ENCODE measurements at regions not wholly inside any gene's neighbourhood (a gene's known extent, or its start where the extent isn't known, plus 50 kb on each side); places are given as distances from the start of the nearest gene placed in this dataset.

DNA sequence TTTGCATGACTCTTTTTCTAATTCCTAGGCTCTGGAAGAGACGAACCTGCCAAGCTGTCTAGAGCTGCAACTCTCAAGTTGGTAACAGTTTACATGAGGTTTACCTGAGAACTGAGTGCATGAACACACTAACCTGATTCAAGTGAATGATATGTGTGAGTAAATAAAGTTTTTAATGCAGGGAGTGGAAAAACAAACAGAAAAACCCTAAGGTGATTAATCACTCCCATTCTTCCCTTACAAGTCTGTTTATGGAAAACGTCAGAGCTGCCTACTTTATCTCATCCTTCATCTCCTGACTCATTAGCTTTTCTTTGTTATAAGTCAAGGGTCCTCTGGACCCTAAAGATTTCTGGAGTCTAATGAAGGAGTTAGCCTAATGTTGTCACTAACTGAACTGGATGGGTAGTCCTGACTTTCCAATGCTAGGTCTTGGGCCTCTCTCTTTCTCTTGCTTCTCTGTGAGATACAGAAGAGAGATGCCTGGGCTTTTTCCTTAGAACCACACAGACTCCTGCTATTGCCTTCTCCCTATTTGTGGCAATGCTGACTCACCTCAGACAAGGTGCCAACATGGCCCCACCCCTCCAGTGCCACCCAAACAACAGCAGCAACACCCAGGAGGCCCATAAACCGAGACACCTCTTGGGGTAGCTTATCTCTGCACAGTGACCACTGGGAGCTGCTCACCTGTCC, 952.4 kb downstream of the EPHA4 start:
- peak overlapping the region; percentile 34; the same call in 1 of the 2 replicates for H3K4me3 ChIP-seq (ENCODE audit: low read length)
- H2AFZ ChIP-seq (ENCODE audit: low read length): peak overlapping the region; percentile 66
- H3K9ac ChIP-seq (ENCODE audit: low read length): peak overlapping the region; percentile 80
- ATAC-seq (peak; percentile 90), DNase-seq (peak; percentile 96)
- H3K4me2 ChIP-seq (ENCODE audit: low read length): peak overlapping the region; percentile 61
- H3K9me2 ChIP-seq (replicated peaks; ENCODE audit: low read length): no peaks in the 10 kb centered on the region
- H3F3A ChIP-seq (ENCODE audit: low read length, unreplicated experiment): no peaks in the 10 kb centered on the region
- H3K27ac ChIP-seq (ENCODE audit: low read length): peak overlapping the region; percentile 99
- H3K79me2 ChIP-seq (ENCODE audit: low read length): no peaks in the 10 kb centered on the region
- peaks cover 31% of the 10 kb centered on the region for H3K4me1 ChIP-seq (ENCODE audit: insufficient read depth, low read length)
- H3K36me3 ChIP-seq (ENCODE audit: low read depth, low read length): no peaks in the 10 kb centered on the region
- TF ChIP-seq, protein P1, sequence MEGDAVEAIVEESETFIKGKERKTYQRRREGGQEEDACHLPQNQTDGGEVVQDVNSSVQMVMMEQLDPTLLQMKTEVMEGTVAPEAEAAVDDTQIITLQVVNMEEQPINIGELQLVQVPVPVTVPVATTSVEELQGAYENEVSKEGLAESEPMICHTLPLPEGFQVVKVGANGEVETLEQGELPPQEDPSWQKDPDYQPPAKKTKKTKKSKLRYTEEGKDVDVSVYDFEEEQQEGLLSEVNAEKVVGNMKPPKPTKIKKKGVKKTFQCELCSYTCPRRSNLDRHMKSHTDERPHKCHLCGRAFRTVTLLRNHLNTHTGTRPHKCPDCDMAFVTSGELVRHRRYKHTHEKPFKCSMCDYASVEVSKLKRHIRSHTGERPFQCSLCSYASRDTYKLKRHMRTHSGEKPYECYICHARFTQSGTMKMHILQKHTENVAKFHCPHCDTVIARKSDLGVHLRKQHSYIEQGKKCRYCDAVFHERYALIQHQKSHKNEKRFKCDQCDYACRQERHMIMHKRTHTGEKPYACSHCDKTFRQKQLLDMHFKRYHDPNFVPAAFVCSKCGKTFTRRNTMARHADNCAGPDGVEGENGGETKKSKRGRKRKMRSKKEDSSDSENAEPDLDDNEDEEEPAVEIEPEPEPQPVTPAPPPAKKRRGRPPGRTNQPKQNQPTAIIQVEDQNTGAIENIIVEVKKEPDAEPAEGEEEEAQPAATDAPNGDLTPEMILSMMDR (conservative IDR thresholded peaks at IDR 0.05; ENCODE audit: low read depth, low read length): no peak
- no peak for TF ChIP-seq EZH2 (IDR thresholded peaks at IDR 0.05; ENCODE audit: low read length, unreplicated experiment)
- BruUV-seq (replicated peaks): no TSS peak
- H3K27me3 ChIP-seq (ENCODE audit: low read length): no peaks in the 10 kb centered on the region
- H3K9me3 ChIP-seq (ENCODE audit: low read length): no peaks in the 10 kb centered on the region
- intact Hi-C loops (cut with micrococcal nuclease): loop anchor here (1.0 to 10.0 kb wide), 5 partner anchors 107 to 432 kb away; no protein-coding TSS in a partner anchor
- no peaks in the 10 kb centered on the region for H4K20me1 ChIP-seq (ENCODE audit: low read length)
- CTCF ChIA-PET: interaction anchor here (0.6 to 0.8 kb wide), 2 partner anchors 63 to 106 kb away, joined by 4 to 6 read pairs; no protein-coding TSS in a partner anchor
- POLR2A ChIA-PET (ENCODE audit: unreplicated experiment): interaction anchor here (0.6 kb wide), 2 partner anchors 9 to 477 kb away, joined by 3 to 4 read pairs; no protein-coding TSS in a partner anchor

DNA sequence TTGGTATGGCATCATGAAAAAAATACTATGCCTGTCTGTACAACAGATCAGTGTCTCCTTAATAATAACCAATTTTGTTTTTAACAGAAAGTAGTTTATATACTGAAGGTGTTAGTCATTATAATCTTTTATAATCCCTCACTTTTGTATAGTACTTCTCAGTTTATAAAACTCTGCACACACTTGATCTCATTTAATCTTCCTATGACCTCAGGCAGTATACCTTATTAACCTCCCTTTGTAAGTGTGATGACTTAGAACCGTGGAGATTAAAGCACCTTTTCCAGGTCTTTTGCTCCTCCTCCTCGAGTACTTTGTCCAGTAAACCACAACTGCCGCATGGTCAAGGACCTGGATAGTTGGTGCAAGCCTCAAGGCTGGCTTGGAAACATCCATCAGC, 945.5 kb downstream of the EPHA4 start:
- no peaks in the 10 kb centered on the region for H3K79me2 ChIP-seq (ENCODE audit: low read length)
- no peaks in the 10 kb centered on the region for H3F3A ChIP-seq (ENCODE audit: low read length, unreplicated experiment)
- H3K9ac ChIP-seq (ENCODE audit: low read length): no peak overlapping the region
- intact Hi-C loops (cut with micrococcal nuclease): loop anchor here (10.0 kb wide), 1 partner anchor 312 kb away; no protein-coding TSS in a partner anchor
- no peaks in the 10 kb centered on the region for H3K36me3 ChIP-seq (ENCODE audit: low read depth, low read length)
- no peaks in the 10 kb centered on the region; the same call in 1 of the 2 replicates for H3K9me2 ChIP-seq (replicated peaks; ENCODE audit: low read length)
- DNase-seq (no peak), ATAC-seq (no peak)
- no peak overlapping the region for H3K4me3 ChIP-seq (ENCODE audit: low read length)
- H2AFZ ChIP-seq (ENCODE audit: low read length): no peak overlapping the region
- H4K20me1 ChIP-seq (ENCODE audit: low read length): no peaks in the 10 kb centered on the region
- H3K4me1 ChIP-seq (ENCODE audit: insufficient read depth, low read length): no peaks in the 10 kb centered on the region
- no peak overlapping the region for H3K27ac ChIP-seq (ENCODE audit: low read length)
- no peak overlapping the region for H3K4me2 ChIP-seq (ENCODE audit: low read length)
- CTCF ChIA-PET: no interaction called here
- TF ChIP-seq, protein P1 (conservative IDR thresholded peaks at IDR 0.05; ENCODE audit: low read depth, low read length): no peak
- TF ChIP-seq EZH2 (IDR thresholded peaks at IDR 0.05; ENCODE audit: low read length, unreplicated experiment): no peak
- no peak for TF ChIP-seq EZH2phosphoT487 (IDR thresholded peaks at IDR 0.05; ENCODE audit: borderline replicate concordance, low read length)
- POLR2A ChIA-PET (ENCODE audit: unreplicated experiment): no interaction called here
- BruUV-seq (replicated peaks): no TSS peak
- H3K9me3 ChIP-seq (ENCODE audit: low read length): no peaks in the 10 kb centered on the region
- no peaks in the 10 kb centered on the region for H3K27me3 ChIP-seq (ENCODE audit: low read length)

DNA sequence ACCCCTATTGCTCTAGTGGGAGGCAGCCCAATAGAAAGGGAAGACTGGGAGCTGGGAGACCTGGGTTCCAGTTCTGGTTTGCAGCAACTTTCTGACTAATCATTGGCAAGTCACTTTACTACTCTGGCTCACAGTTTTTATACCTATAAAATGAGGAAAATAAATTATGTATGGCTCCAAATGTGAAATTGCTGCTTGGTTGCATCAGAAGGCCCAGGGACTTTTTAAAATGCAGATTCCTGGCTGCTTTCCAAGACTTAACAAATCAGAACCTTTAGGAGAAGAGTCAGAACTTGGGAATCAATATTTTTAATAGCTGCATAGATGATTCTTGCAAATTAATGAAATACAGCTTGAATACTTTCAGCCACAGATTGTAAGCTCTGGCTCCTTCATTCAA, 943.9 kb downstream of the EPHA4 start:
- Histone ChIP-seq H3K27ac (ENCODE audit: low read length) (no peak overlapping the region), H3K4me3 (ENCODE audit: low read length) (no peak overlapping the region), H3K36me3 (ENCODE audit: low read depth, low read length) (no peaks in the 10 kb centered on the region), H4K20me1 (ENCODE audit: low read length) (no peaks in the 10 kb centered on the region), H3K9me3 (ENCODE audit: low read length) (no peaks in the 10 kb centered on the region), H3K9me2 (replicated peaks; ENCODE audit: low read length) (no peaks in the 10 kb centered on the region; the same call in 1 of the 2 replicates), H3K9ac (ENCODE audit: low read length) (no peak overlapping the region), H2AFZ (ENCODE audit: low read length) (no peak overlapping the region), H3K4me2 (ENCODE audit: low read length) (no peak overlapping the region), H3K79me2 (ENCODE audit: low read length) (no peaks in the 10 kb centered on the region), H3F3A (ENCODE audit: low read length, unreplicated experiment) (no peaks in the 10 kb centered on the region), H3K27me3 (ENCODE audit: low read length) (no peaks in the 10 kb centered on the region), H3K4me1 (ENCODE audit: insufficient read depth, low read length) (no peaks in the 10 kb centered on the region)
- ChIA-PET CTCF (no interaction called here), POLR2A (ENCODE audit: unreplicated experiment) (interaction anchor here (0.6 kb wide), 1 partner anchor 251 kb away, joined by 4 read pairs; no protein-coding TSS in a partner anchor)
- ATAC-seq: peak; percentile 31; the same call in 1 of the 2 replicates
- intact Hi-C loops (cut with micrococcal nuclease): loop anchor here (10.0 kb wide), 1 partner anchor 313 kb away; no protein-coding TSS in a partner anchor
- BruUV-seq (replicated peaks): no TSS peak
- no peak for TF ChIP-seq EZH2phosphoT487 (IDR thresholded peaks at IDR 0.05; ENCODE audit: borderline replicate concordance, low read length)
- DNase-seq: no peak
